Adrenal gland (tissue), 9 donors: ENCODE measurements at regions not wholly inside any gene's neighbourhood (a gene's known extent, or its start where the extent isn't known, plus 50 kb on each side); places are given as distances from the start of the nearest gene placed in this dataset.

ENCODE experiments used
- DNase-seq, 7 donors: peaks; one replicate each; pipeline ENCODE4 v3.0.0-alpha.2; 2019 to 2020
- H3K27ac ChIP-seq, 5 donors: fragments of 200-600 bp; sonication (generic) in 4 of 5; 1 replicate in 3 of 5; 2 replicates in 2 of 5; pipeline versions ENCODE4 v1.5.1 to v1.8.0; 2016 to 2020; ENCODE audit warnings: mild to moderate bottlenecking in 1 of 5
- H3K27me3 ChIP-seq: fragments of 200-600 bp; 2 replicates; pipeline ENCODE4 v1.8.0; 2021
- H3K36me3 ChIP-seq, 2 donors: fragments of 200-600 bp; replicated peaks in 1 of 2; 1 replicate in 1 of 2; 2 replicates in 1 of 2; pipeline versions ENCODE4 v1.5.1 to v1.8.0; 2018 to 2022
- H3K4me1 ChIP-seq, 2 donors: fragments of 200-600 bp; replicated peaks in 1 of 2; 1 replicate in 1 of 2; 2 replicates in 1 of 2; pipeline versions ENCODE4 v1.5.1 to v1.8.0; 2018 to 2021
- H3K4me3 ChIP-seq, 4 donors: fragments of 200-600 bp; sonication (generic) in 3 of 4; one replicate each; pipeline ENCODE4 v1.5.1; 2016 to 2018
- H3K9me3 ChIP-seq, 3 donors: fragments of 200-600 bp; sonication (generic) in 1 of 3; replicated peaks in 1 of 3; 1 replicate in 2 of 3; 2 replicates in 1 of 3; pipeline versions ENCODE4 v1.5.1 to v1.8.0; 2016 to 2021
- CTCF ChIP-seq, 6 experiments: fragments of 450-650 bp in 4 of 6; fragments of 200-600 bp in 2 of 6; sonication (generic) in 1 of 6; IDR thresholded peaks; 1 replicate in 5 of 6; 2 replicates in 1 of 6; pipeline versions ENCODE4 v1.5.1 to v1.8.0; 2016 to 2021; ENCODE audit warnings: antibody characterized with exemption in 6 of 6, mild to moderate bottlenecking in 2 of 6, moderate library complexity in 1 of 6
- POLR2A ChIP-seq, 2 donors: fragments of 450-650 bp; IDR thresholded peaks; one replicate each; pipeline ENCODE4 v1.6.1; 2017; ENCODE audit warnings: antibody characterized with exemption in 2 of 2, mild to moderate bottlenecking in 2 of 2, moderate library complexity in 1 of 2
- WGBS, 4 donors: extraction: QIAGEN DNeasy Blood & Tissue Kit in 2 of 4; methylation state at CpG; one replicate each; pipeline versions ENCODE4 v1.1.5 to v1.1.7; 2013 to 2017; 5-methylcytosine and 5-hydroxymethylcytosine counted together
- intact Hi-C, 2 donors: fragments of 100-400 bp; cut with DNase I; formaldehyde crosslinking; loops; one replicate each; pipeline versions ENCODE4 v1.14.1 to v1.15.0; 2022 to 2023
- donor health status: healthy with polysubstance abuse.
- donor health status: Bipolar disorder and iron deficiency.
- donor health status: DM: yes; HTN: yes; CAD: no.
- donor health status: DM: no; HTN: no; CAD: no.
- donor health status: DM: no; HTN: no; CAD: no.

- TF ChIP-seq CTCF (IDR thresholded peaks at IDR 0.05) (no peak), POLR2A (IDR thresholded peaks at IDR 0.05) (no peak)
- Histone ChIP-seq H3K27ac (no peak overlapping the region), H3K9me3 (no peaks in the 10 kb centered on the region), H3K36me3 (no peaks in the 10 kb centered on the region), H3K4me1 (no peaks in the 10 kb centered on the region), H3K4me3 (no peak overlapping the region), H3K27me3 (no peaks in the 10 kb centered on the region)
- no peak for DNase-seq
- WGBS, 4 donors = 77 to 93% (median 85%) methylated on average over 6 of the region's 6 CpGs
- intact Hi-C loops = no loop called here
Observed at GRCh38 chr12:24415934-24416333, 466.5 kb upstream of the SOX5 start.

GRCh38 chr12:24414480-24414879, 465.0 kb upstream of the SOX5 start:
- Histone ChIP-seq H3K9me3 (no peaks in the 10 kb centered on the region), H3K27ac (no peak overlapping the region), H3K36me3 (no peaks in the 10 kb centered on the region), H3K4me3 (no peak overlapping the region), H3K4me1 (no peaks in the 10 kb centered on the region), H3K27me3 (no peaks in the 10 kb centered on the region)
- intact Hi-C loops = no loop called here
- no peak for TF ChIP-seq POLR2A (IDR thresholded peaks at IDR 0.05)
- TF ChIP-seq CTCF (IDR thresholded peaks at IDR 0.05) = no peak
- 38 to 44% (median 39%) methylated on average over 4 to 5 of the region's 5 CpGs for WGBS, 4 donors
- no peak for DNase-seq

- Histone ChIP-seq H3K9me3 (no peaks in the 10 kb centered on the region), H3K27ac (no peak overlapping the region), H3K36me3 (no peaks in the 10 kb centered on the region), H3K27me3 (no peaks in the 10 kb centered on the region), H3K4me1 (no peaks in the 10 kb centered on the region), H3K4me3 (no peak overlapping the region)
- TF ChIP-seq CTCF (IDR thresholded peaks at IDR 0.05) (no peak), POLR2A (IDR thresholded peaks at IDR 0.05) (no peak)
- WGBS, 4 donors = 88 to 98% (median 97%) methylated on average over 8 of the region's 8 CpGs
- intact Hi-C loops = no loop called here
- DNase-seq = no peak
Observed at GRCh38 chr12:24411948-24412347, 462.5 kb upstream of the SOX5 start.

GRCh38 chr12:24409868-24410267, 460.4 kb upstream of the SOX5 start:
- H3K27me3 ChIP-seq = no peaks in the 10 kb centered on the region
- no peaks in the 10 kb centered on the region for H3K36me3 ChIP-seq
- H3K9me3 ChIP-seq = no peaks in the 10 kb centered on the region
- no peak overlapping the region for H3K27ac ChIP-seq
- intact Hi-C loops = no loop called here
- TF ChIP-seq POLR2A (IDR thresholded peaks at IDR 0.05) (no peak), CTCF (IDR thresholded peaks at IDR 0.05) (no peak)
- WGBS, 4 donors = 73 to 85% (median 82%) methylated on average over 5 of the region's 5 CpGs
- H3K4me3 ChIP-seq = no peak overlapping the region
- H3K4me1 ChIP-seq = no peaks in the 10 kb centered on the region
- no peak for DNase-seq
